H1 (cell line): ENCODE measurements at regions not wholly inside any gene's neighbourhood (a gene's known extent, or its start where the extent isn't known, plus 50 kb on each side); places are given as distances from the start of the nearest gene placed in this dataset.
A peak's percentile ranks its signal among the peaks of the same experiment; 100 is the strongest.

Experiments
- CTCF ChIA-PET: fragments of 300-600 bp; sonication (Branson Sonifier 250); formaldehyde crosslinking; loops from one replicate; lab custom pipeline; 2021; ENCODE audit not compliant: partially characterized antibody; lab: Charles Lee
- POLR2A ChIA-PET: fragments of 300-600 bp; sonication (Branson Sonifier 250); formaldehyde crosslinking; loops from one replicate; lab custom pipeline; 2021; ENCODE audit warnings: inconsistent platforms; ENCODE audit not compliant: partially characterized antibody; lab: Charles Lee
- DNase-seq, 2 experiments: peaks; one replicate each; pipeline versions ENCODE4 v3.0.0 to v3.0.0-alpha.2; 2010 to 2022; ENCODE audit warnings: low spot score in 2 of 2, low read depth in 1 of 2, mixed read lengths in 1 of 2
- FAIRE-seq: peaks from 2 replicates; lab custom pipeline; 2011; peaks lifted over from hg19 to GRCh38; lab: Jason Lieb, UNC
- H2AFZ ChIP-seq: 2 replicates; pipeline ENCODE4 v1.8.1; 2012; ENCODE audit warnings: low read length, inconsistent platforms
- H2AK5ac ChIP-seq: 2 replicates; pipeline ENCODE4 v1.6.1; 2013; ENCODE audit warnings: low read depth, low read length
- H2BK120ac ChIP-seq: replicated peaks from 2 replicates; pipeline ENCODE3; 2013; ENCODE audit warnings: low read depth, low read length, inconsistent platforms
- H2BK12ac ChIP-seq: 2 replicates; pipeline ENCODE4 v1.6.1; 2013; ENCODE audit warnings: low read depth, low read length
- H2BK15ac ChIP-seq: 2 replicates; pipeline ENCODE4 v1.6.1; 2013; ENCODE audit warnings: low read length
- H2BK20ac ChIP-seq: 2 replicates; pipeline ENCODE4 v1.6.1; 2013; ENCODE audit warnings: low read length
- H2BK5ac ChIP-seq: 2 replicates; pipeline ENCODE4 v1.6.1; 2013; ENCODE audit warnings: low read depth, low read length
- H3K14ac ChIP-seq: 2 replicates; pipeline ENCODE4 v1.6.1; 2013; ENCODE audit warnings: inconsistent platforms; ENCODE audit not compliant: insufficient read length
- H3K18ac ChIP-seq: 2 replicates; pipeline ENCODE4 v1.6.1; 2013; ENCODE audit warnings: low read length; ENCODE audit errors: extremely low read depth
- H3K23ac ChIP-seq: 2 replicates; pipeline ENCODE4 v1.6.1; 2013; ENCODE audit warnings: inconsistent platforms; ENCODE audit not compliant: insufficient read length
- H3K23me2 ChIP-seq: 2 replicates; pipeline ENCODE4 v1.6.1; 2013; ENCODE audit warnings: low read depth, low read length
- H3K27ac ChIP-seq: 2 replicates; pipeline ENCODE4 v1.6.1; 2011; ENCODE audit warnings: low read depth, low read length, inconsistent platforms
- H3K27me3 ChIP-seq, 4 experiments: replicated peaks in 1 of 4; 1 replicate in 1 of 4; 2 replicates in 3 of 4; pipeline versions ENCODE4 v1.6.1 to v1.8.1; 2011 to 2013; ENCODE audit warnings: low read length in 3 of 4, mild to moderate bottlenecking in 3 of 4, inconsistent platforms in 2 of 4, mixed read lengths in 2 of 4, moderate library complexity in 1 of 4; ENCODE audit not compliant: control insufficient read depth in 3 of 4, insufficient read depth in 3 of 4; ENCODE audit errors: extremely low read depth in 1 of 4
- H3K36me3 ChIP-seq, 4 experiments: 2 replicates each; pipeline versions ENCODE4 v1.6.1 to v1.8.1; 2011 to 2013; ENCODE audit warnings: mild to moderate bottlenecking in 4 of 4, low read length in 3 of 4, moderate library complexity in 2 of 4, control low read depth in 1 of 4, inconsistent platforms in 1 of 4; ENCODE audit not compliant: insufficient read depth in 4 of 4, control insufficient read depth in 2 of 4
- H3K4ac ChIP-seq: replicated peaks from 2 replicates; pipeline ENCODE3; 2013; ENCODE audit warnings: low read length, low read depth, mixed read lengths, inconsistent platforms; ENCODE audit not compliant: insufficient read length
- H3K4me1 ChIP-seq, 4 experiments: replicated peaks in 1 of 4; 1 replicate in 1 of 4; 2 replicates in 3 of 4; pipeline versions ENCODE4 v1.6.1 to v1.8.1; 2011 to 2013; ENCODE audit warnings: low read length in 3 of 4, inconsistent platforms in 2 of 4, mixed read lengths in 1 of 4; ENCODE audit not compliant: insufficient read depth in 4 of 4, control insufficient read depth in 3 of 4
- H3K4me2 ChIP-seq, 2 experiments: 2 replicates each; pipeline versions ENCODE4 v1.6.1 to v1.8.1; 2011 to 2013; ENCODE audit warnings: low read depth in 2 of 2, low read length in 2 of 2, control low read depth in 1 of 2, inconsistent platforms in 1 of 2, mild to moderate bottlenecking in 1 of 2; ENCODE audit not compliant: insufficient read depth in 1 of 2
- H3K4me3 ChIP-seq, 4 experiments: fragments of 200-600, 300-600 bp in 1 of 4; sonication (generic), shearing (Covaris generic), sonication (Bioruptor Twin) in 1 of 4; 2 replicates each; pipeline versions ENCODE4 v1.5.1 to v1.8.1; 2011 to 2016; ENCODE audit warnings: low read length in 4 of 4, low read depth in 3 of 4, control low read depth in 2 of 4, inconsistent platforms in 2 of 4, mild to moderate bottlenecking in 2 of 4, mixed read lengths in 1 of 4, moderate library complexity in 1 of 4; ENCODE audit not compliant: insufficient read depth in 2 of 4; ENCODE audit errors: extremely low read depth in 1 of 4
- H3K56ac ChIP-seq: replicated peaks from 2 replicates; pipeline ENCODE3; 2013; ENCODE audit warnings: low read depth, mild to moderate bottlenecking, mixed read lengths, low read length, inconsistent platforms; ENCODE audit not compliant: insufficient read length
- H3K79me1 ChIP-seq: 2 replicates; pipeline ENCODE4 v1.6.1; 2013; ENCODE audit warnings: low read depth, low read length, control low read depth
- H3K79me2 ChIP-seq, 2 experiments: 2 replicates each; pipeline versions ENCODE4 v1.6.1 to v1.8.1; 2012 to 2013; ENCODE audit warnings: low read length in 2 of 2, mild to moderate bottlenecking in 2 of 2, inconsistent platforms in 1 of 2; ENCODE audit not compliant: insufficient read depth in 2 of 2, control insufficient read depth in 1 of 2
- H3K9ac ChIP-seq, 4 experiments: replicated peaks in 1 of 4; 1 replicate in 1 of 4; 2 replicates in 3 of 4; pipeline versions ENCODE4 v1.6.1 to v1.8.1; 2011 to 2013; ENCODE audit warnings: low read depth in 3 of 4, low read length in 3 of 4, control low read depth in 2 of 4, mild to moderate bottlenecking in 2 of 4, moderate library complexity in 2 of 4, inconsistent platforms in 1 of 4; ENCODE audit errors: extremely low read depth in 1 of 4
- H3K9me3 ChIP-seq, 2 experiments: 2 replicates each; pipeline versions ENCODE4 v1.6.1 to v1.8.1; 2012 to 2013; ENCODE audit warnings: mild to moderate bottlenecking in 2 of 2, moderate library complexity in 2 of 2, control low read depth in 1 of 2, inconsistent platforms in 1 of 2, low read depth in 1 of 2, low read length in 1 of 2, mixed read lengths in 1 of 2; ENCODE audit not compliant: insufficient read depth in 2 of 2
- H4K20me1 ChIP-seq, 2 experiments: replicated peaks in 1 of 2; 2 replicates each; pipeline versions ENCODE3 to v1.8.1; 2011 to 2013; ENCODE audit warnings: inconsistent platforms in 2 of 2, low read length in 2 of 2, mild to moderate bottlenecking in 1 of 2; ENCODE audit not compliant: insufficient read depth in 2 of 2, control insufficient read depth in 1 of 2
- H4K5ac ChIP-seq: 2 replicates; pipeline ENCODE4 v1.6.1; 2013; ENCODE audit warnings: low read length, low read depth, mixed read lengths, inconsistent platforms; ENCODE audit not compliant: insufficient read length
- H4K8ac ChIP-seq: 2 replicates; pipeline ENCODE4 v1.8.0; 2013; ENCODE audit warnings: mild to moderate bottlenecking, moderate library complexity, low read length, inconsistent platforms; ENCODE audit not compliant: insufficient read depth; ENCODE audit errors: extremely low read depth
- H4K91ac ChIP-seq: replicated peaks from 2 replicates; pipeline ENCODE3; 2013; ENCODE audit warnings: low read length, mixed read lengths, inconsistent platforms; ENCODE audit not compliant: insufficient read length
- HDAC6 ChIP-seq: IDR thresholded peaks from one replicate; pipeline ENCODE4 v1.7.1; 2012; ENCODE audit warnings: low read depth, mild to moderate bottlenecking, inconsistent platforms, low read length, moderate library complexity
- NANOG ChIP-seq: IDR thresholded peaks from 2 replicates; pipeline ENCODE4 v1.6.1; 2011; ENCODE audit warnings: low read length, low read depth, mild to moderate bottlenecking, inconsistent platforms; ENCODE audit not compliant: insufficient read depth, poor library complexity, severe bottlenecking
- SAP30 ChIP-seq: fragments of 300-600 bp; sonication (generic); IDR thresholded peaks from 2 replicates; pipeline ENCODE4 v1.7.1; 2012; ENCODE audit warnings: low read length, moderate library complexity, mild to moderate bottlenecking, inconsistent platforms; ENCODE audit not compliant: insufficient read depth, insufficient replicate concordance
- TEAD4 ChIP-seq: IDR thresholded peaks from 2 replicates; pipeline ENCODE4 v1.6.1; 2012; ENCODE audit warnings: low read depth, low read length, inconsistent platforms, mixed read lengths
- WGBS, 2 experiments: shearing (Covaris generic) in 1 of 2; methylation state at CpG; one replicate each; pipeline versions ENCODE4 v1.1.6 to v1.1.7; 2013 to 2015; ENCODE audit warnings: low lambda C conversion rate in 2 of 2, mixed read lengths in 2 of 2, inconsistent platforms in 1 of 2, low coverage in 1 of 2, missing lambda C conversion rate in 1 of 2; ENCODE audit not compliant: insufficient replicate concordance in 2 of 2, insufficient coverage in 1 of 2, insufficient read length in 1 of 2; ENCODE audit errors: extremely low coverage in 1 of 2, missing lambda C conversion rate in 1 of 2; 5-methylcytosine and 5-hydroxymethylcytosine counted together

GRCh38 chr3:187997490-187997889 lies 156.5 kb upstream of the LPP start:
- H3K4ac ChIP-seq, result no peak overlapping the region
- H3K56ac ChIP-seq, result no peak overlapping the region
- peak overlapping the region; percentile 61 for H4K91ac ChIP-seq
- H3K9ac ChIP-seq, result no peak overlapping the region
- POLR2A ChIA-PET, result no interaction called here
- no peak overlapping the region for H3K27ac ChIP-seq
- no peaks in the 10 kb centered on the region for H3K79me2 ChIP-seq
- H2BK5ac ChIP-seq, result no peak overlapping the region
- H4K5ac ChIP-seq, result no peak overlapping the region
- H3K27me3 ChIP-seq, result no peaks in the 10 kb centered on the region; a peak in 1 of 7 replicates
- 85% methylated on average over 5 of the region's 5 CpGs; no CpG with 5 or more reads in 1 of the 2 experiments for WGBS, 2 experiments
- H3K4me2 ChIP-seq, result no peak overlapping the region
- H3K79me1 ChIP-seq, result no peaks in the 10 kb centered on the region
- H2BK20ac ChIP-seq, result no peak overlapping the region
- H3K23ac ChIP-seq, result no peak overlapping the region
- no peaks in the 10 kb centered on the region for H4K20me1 ChIP-seq
- H2AK5ac ChIP-seq, result no peak overlapping the region
- no peaks in the 10 kb centered on the region for H3K23me2 ChIP-seq
- CTCF ChIA-PET, result interaction anchor here (0.6 to 1.7 kb wide), 3 partner anchors 250 to 402 kb away, joined by 3 read pairs; partner anchors contain the start of gene BCL6
- peak overlapping the region; percentile 51 for H2BK120ac ChIP-seq
- no peak overlapping the region for H3K14ac ChIP-seq
- no peak for DNase-seq
- H4K8ac ChIP-seq, result no peak overlapping the region
- 0 out of 2 replicates have a peak overlapping the region, but pooled peaks have one; percentile 24 for H2AFZ ChIP-seq
- H3K4me1 ChIP-seq, result peaks cover 0 to 6% (median 1%) of the 10 kb centered on the region in 4 experiments; a peak in 3 of 7 replicates
- FAIRE-seq, result no peak
- H3K18ac ChIP-seq, result no peak overlapping the region
- H2BK12ac ChIP-seq, result peak overlapping the region; percentile 82; the same call in 1 of the 2 replicates
- H3K4me3 ChIP-seq, result no peak overlapping the region
- H3K36me3 ChIP-seq, result no peaks in the 10 kb centered on the region
- H3K9me3 ChIP-seq, result no peaks in the 10 kb centered on the region
- H2BK15ac ChIP-seq, result 0 out of 2 replicates have a peak overlapping the region, but pooled peaks have one; percentile 67
- TF ChIP-seq SAP30 (no peak), TEAD4 (no peak), NANOG (no peak), HDAC6 (no peak)
